ENCODE measurements at regions not wholly inside any gene's neighbourhood (a gene's known extent, or its start where the extent isn't known, plus 50 kb on each side); places are given as distances from the start of the nearest gene placed in this dataset.

DNA sequence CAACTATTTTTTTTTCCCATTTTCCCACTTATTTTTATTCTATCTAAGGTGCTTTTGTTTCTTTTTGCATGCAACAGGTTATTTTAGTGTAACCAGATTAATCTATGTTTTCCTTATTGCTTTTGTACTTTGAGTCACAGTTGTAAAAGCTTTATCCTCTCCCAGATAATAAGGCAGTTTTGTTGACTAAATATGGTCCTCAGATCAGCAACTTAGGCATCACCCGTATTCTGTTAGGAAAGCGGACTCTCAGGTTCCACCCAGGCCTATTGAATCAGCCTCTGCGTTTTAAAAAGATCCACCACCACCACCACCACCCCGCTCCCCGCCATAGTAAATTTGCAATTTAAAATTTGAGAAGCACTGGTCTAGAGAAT lies 58.6 kb upstream of the USP9X start:
- TF ChIP-seq, protein P1, sequence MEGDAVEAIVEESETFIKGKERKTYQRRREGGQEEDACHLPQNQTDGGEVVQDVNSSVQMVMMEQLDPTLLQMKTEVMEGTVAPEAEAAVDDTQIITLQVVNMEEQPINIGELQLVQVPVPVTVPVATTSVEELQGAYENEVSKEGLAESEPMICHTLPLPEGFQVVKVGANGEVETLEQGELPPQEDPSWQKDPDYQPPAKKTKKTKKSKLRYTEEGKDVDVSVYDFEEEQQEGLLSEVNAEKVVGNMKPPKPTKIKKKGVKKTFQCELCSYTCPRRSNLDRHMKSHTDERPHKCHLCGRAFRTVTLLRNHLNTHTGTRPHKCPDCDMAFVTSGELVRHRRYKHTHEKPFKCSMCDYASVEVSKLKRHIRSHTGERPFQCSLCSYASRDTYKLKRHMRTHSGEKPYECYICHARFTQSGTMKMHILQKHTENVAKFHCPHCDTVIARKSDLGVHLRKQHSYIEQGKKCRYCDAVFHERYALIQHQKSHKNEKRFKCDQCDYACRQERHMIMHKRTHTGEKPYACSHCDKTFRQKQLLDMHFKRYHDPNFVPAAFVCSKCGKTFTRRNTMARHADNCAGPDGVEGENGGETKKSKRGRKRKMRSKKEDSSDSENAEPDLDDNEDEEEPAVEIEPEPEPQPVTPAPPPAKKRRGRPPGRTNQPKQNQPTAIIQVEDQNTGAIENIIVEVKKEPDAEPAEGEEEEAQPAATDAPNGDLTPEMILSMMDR (conservative IDR thresholded peaks at IDR 0.05 in 1 of 2, IDR thresholded peaks at IDR 0.05 in 1 of 2; ENCODE audit: extremely low read depth in 1 of 2, insufficient read depth in 1 of 2, low read depth in 1 of 2, low read length in 2 of 2) = no peak
- no peak for TF ChIP-seq EZH2 (IDR thresholded peaks at IDR 0.05; ENCODE audit: borderline replicate concordance, low read length)

Data from mammary epithelial cell (primary cell).